ENCODE measurements at regions not wholly inside any gene's neighbourhood (a gene's known extent, or its start where the extent isn't known, plus 50 kb on each side); places are given as distances from the start of the nearest gene placed in this dataset.

- TF ChIP-seq CTCF (IDR thresholded peaks at IDR 0.05; ENCODE audit: extremely low read depth in 1 of 2, insufficient read depth in 1 of 2, low read depth in 1 of 2, low read length in 2 of 2) (no peak), JUN (IDR thresholded peaks at IDR 0.05; ENCODE audit: borderline replicate concordance, insufficient read depth, insufficient read length, low read depth) (no peak)
Observed at GRCh38 chr3:72246685-72247084, 461.7 kb upstream of the PROK2 start.

Data from endothelial cell of umbilical vein (primary cell).